GM19467 (cell line): ENCODE measurements at regions not wholly inside any gene's neighbourhood (a gene's known extent, or its start where the extent isn't known, plus 50 kb on each side); places are given as distances from the start of the nearest gene placed in this dataset.

Experiments used
- ATAC-seq: cut with Tn5 transposase; IDR thresholded peaks from one replicate; pipeline ENCODE4 v1.9.1; 2021; ENCODE audit warnings: mild to moderate bottlenecking, moderate library complexity; ENCODE audit not compliant: unreplicated experiment

DNA sequence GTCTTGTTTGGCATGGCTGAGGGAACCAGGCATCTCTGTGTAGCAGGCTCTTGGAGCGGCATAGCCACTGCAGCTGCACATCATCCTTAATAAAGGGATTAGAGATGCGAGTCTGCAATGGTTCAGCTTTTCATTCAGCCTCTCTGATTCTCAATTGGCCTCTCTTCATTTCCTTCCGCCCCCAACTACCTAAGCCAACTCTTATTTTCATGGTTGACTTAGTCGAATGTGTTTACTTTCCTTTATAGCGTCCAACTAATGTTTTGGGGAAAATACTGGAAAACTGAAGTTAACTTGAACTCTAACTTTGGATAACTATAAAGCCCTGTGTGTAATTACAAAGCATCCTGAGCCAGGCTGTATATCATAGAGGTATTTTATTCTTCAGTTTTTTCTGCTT, 202.2 kb upstream of the KIAA1217 start:
- no peak for ATAC-seq

DNA sequence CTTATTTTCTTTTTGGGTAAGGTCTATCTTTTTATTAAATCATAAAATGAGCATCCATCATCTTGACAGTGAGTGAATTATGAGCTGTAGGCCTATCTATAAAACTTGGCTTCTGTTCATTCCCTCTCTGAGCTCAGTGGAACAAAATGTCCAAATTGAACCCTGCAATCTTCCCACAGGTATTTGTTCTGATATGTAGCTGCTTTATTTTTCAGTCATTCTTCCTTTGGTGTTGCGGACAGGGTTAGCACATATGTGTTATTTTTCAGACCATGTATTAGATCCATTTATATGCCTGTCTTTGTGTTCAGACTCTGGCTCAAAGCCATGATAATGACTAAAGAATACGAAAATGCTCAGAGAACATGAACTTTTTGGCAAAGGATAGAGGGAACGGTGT, 201.6 kb upstream of the KIAA1217 start:
- ATAC-seq: no peak

DNA sequence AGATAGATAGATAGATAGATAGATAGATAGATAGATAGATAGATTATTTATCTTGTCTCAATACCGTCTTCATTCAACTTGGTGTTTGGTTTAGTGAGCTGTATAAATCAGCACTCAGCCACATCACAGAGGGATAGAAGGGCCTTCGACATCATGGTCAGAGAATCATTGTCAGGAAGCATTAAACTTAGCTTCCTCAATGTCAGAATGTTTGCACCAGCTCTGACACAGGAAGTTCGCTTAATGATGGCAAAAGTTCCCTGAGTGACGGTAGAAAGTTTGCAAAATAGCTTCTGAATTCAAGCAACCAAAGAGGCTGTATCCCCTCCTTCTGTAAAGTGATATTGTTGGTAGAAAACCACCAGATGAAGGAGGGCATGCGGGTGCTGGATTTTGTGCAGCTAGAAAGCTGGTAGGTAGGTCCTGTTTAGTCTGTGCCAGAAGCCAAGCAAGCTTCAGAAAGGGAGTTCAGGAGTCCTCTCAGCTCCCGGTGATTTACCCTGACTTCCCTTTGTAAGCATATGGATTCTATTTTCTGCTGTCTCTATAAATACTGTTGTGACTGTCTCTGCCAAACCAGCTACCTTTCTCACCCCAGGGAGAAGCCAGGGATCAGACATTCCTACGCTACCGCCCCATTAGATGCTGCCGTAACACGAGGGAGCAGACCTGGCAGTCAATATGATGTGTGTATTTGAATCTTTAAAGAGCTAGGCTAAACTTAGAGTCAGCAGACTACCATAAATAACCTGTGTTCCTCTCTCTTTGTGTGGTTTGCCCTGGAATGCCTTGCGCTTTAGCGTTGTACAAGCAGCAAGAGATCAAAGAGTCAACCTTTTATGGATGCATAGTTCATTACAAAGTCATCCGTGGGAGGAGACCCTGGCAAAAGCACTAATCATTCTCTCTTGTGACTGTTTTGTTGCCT, 200.5 kb upstream of the KIAA1217 start:
- ATAC-seq: no peak

DNA sequence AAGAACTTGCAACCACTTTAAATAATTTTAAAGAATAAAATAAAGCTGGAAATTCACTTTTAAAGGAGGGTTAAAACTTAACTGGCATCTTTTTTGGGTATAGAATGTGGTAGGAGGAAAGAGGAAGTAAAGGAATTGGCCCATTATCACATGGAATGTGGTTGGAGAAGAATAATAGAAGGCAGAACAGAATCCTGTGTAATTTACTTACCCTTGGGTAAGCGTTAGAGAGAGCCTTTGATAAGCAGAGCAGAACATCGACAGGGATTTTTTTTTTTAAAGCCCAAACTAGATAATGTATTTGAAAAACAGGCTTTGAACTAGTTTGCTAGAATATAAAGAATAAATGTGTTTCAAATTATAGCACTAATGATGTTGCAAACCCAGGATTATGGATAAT, 199.8 kb upstream of the KIAA1217 start:
- no peak for ATAC-seq

DNA sequence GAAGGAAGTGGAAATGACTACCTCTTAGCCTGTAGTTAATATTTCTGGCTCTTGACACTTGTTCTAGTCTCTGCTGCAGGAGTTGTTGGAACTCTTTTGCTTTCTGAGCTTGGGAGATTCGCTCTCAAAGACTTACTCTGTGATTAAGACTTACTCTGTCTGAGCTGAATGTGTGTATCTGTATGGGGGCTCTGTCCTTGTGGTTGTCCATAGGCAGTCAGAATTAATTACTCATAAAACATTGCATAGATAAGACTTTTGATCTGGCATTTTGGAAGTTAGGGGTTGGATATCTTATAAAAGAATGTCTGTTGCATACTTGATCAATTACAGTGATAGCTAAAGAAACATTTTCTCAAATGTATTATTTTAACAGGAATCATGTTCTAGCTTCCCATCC, 199.2 kb upstream of the KIAA1217 start:
- no peak for ATAC-seq

DNA sequence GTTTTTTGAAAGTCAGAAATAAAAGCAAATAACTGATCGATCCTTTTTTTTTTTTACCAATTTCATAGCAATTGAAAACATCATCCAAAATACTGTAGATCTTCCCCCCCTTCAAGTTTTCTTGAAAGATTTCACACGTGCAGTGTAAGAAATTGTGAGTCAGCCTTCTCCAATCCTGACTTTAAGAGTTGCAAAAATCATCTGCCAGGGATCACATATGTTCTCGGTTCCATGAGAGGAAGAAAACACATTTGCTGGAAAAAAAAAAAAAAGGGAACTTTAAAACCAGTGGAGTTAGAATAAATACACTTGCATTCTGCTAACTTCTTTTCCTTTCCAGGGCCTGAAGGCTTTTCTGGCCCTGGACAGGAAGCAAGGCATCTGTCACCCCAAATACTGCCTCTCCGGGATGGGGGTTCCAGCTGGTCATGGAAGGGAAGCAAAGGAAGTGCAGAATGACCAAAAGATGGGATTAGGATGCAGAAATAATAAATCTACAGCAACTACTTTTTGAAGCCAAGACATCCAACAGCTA, 198.4 kb upstream of the KIAA1217 start:
- no peak for ATAC-seq

DNA sequence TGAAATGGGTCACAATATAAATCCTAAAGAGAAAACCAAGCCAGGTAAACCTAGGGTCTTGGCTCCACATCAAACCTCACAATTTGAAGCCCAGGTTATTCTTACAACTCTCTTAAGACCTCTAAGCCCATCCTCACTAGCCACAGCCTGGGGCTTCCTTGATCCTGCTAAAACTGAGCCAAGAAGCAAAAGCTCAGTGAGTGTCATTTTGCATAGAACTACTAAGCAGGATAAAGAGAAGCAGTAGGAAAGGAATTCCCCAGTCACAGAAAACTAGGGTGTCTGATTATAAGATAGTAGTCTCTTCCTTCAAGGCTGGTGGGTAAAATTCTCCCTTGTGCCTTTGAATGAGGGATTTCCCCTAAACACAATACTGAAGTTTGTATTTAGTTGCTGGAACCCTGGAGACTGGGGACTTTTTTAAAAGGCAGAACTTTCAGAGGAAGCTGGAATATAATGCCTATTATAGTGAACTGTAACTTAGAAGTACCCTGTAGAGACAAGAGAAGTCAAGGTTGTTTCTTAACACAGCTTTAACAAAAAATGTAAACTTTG, 196.6 kb upstream of the KIAA1217 start:
- no peak for ATAC-seq

DNA sequence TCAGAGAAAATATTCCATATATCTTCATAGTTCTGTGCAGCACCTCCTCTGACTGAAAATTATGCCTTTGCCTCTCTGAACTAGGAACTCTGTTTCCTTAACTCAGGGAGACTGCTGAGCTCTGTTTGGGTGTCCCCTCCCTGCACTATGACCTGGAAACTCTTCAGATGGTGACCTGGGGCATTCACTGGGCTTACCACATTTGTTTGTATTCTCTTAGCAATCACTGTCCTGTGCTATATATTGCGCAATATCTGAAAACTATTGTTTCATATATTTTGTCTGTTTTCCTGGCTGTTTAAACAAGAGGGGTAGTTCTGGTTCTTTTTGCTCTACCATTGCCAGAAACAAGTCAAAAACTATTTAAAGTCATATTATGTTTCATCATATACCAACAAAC, 181.8 kb upstream of the KIAA1217 start:
- no peak for ATAC-seq

DNA sequence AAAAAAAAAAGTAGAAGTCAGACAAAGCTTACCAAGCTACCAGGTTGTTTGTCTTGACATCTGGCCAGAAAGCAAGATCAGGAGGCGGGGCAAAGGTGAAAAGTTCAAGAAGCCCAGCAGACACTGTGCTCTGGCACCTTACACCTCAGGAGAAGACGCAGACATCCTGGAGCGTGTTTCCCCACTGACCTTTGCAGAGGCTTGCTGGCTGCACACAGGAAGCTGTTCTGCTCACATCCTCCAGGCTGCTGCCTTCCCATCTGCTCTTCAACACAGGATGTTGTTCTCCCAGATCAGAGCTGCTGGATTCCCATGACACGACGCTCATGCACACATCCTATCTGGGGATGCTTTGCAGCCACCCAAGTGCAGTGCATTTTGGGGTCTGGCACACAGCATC, 174.4 kb upstream of the KIAA1217 start:
- ATAC-seq: no peak

DNA sequence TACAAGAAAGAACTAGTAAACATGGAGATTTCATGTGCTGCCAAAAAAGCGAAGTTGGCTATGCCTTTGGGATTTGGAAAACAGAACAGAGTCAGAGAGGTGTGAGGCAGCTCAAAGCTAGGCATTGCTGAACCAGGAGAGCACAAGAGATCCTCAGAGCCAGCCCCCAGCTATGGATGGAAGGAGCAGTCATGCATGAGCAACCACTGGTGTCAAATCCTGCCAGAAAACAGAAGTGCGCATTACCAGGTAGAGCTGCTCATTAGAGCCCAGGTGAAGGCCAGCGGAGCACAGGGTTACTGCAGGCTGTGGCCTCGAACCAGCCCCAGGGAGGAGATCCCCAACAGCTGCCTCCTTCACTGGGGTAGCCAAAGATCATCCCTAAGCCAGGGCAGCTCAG, 173.2 kb upstream of the KIAA1217 start:
- no peak for ATAC-seq

DNA sequence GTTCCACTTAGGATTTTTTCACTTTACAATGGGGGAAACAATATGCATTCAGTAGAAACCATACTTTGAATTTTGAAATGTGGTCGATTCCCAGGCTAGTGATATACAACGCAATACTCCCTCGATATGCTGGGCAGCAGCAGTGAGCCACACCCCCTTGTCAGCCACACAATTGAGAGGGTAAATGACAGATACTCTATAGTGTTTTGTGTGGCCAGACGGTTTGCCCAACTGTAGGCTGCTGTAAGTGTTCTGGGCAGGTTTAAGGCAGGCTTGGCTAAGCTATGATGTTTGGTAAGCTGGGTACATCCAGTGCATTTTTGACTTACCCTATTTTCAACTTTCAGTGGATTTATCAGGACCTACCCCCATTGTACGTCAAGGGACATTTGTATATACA, 169.6 kb upstream of the KIAA1217 start:
- ATAC-seq: no peak

DNA sequence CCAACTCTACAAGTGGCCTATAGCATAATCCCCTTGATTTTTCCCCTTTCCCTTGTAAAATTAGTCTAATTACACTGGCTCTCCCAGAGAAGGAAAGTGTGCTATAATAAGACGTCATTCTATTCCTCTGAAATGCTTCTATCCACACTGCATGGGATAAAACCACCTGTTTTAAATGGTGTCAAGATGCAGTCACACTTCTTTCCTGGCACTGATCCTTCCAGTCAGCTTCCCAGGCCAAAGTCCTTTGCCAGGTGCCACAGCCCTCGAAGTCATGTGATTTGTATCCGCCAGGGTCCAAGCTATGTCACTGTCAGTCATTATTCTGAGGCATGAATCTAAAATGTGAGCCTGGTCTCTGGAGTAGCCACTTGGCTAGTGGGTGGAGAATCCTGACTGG, 169.0 kb upstream of the KIAA1217 start:
- no peak for ATAC-seq

DNA sequence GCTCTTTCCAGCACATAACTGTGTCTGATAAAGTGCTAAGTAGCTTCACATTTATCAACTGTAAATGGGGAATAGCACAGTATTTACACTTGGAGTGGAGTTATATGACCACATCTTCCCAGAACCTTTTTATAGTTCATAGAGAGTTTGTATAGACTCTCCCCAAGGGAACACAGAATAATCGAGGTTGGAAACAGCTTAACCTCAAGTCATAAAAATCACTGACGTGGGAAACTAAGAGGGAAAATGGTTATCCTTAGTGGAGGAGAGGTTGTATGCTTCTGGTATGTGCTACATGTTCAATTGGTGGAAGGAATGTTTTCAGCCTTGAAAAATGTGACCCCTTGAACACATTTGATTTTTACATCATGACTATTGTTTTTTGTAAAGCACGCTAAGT, 167.9 kb upstream of the KIAA1217 start:
- ATAC-seq: no peak

DNA sequence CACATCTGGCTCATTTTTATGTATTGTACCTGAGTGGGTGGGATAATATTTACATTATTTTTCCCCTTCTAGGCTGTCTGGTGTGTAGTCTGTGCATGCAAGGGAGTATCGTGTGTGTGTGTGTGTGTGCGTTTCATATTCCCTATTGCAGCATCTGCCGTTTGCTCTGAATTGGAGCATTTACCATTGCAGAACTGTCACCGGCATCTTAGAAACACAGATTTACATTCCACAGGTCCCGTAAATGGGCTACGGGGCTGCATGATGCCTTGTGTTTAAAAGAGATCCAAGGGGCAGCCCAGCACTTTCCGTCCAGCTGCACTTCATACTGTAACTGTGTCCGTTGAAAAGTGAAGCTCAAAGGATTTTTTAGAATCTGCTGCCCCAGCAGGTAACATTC, 167.1 kb upstream of the KIAA1217 start:
- ATAC-seq: no peak

DNA sequence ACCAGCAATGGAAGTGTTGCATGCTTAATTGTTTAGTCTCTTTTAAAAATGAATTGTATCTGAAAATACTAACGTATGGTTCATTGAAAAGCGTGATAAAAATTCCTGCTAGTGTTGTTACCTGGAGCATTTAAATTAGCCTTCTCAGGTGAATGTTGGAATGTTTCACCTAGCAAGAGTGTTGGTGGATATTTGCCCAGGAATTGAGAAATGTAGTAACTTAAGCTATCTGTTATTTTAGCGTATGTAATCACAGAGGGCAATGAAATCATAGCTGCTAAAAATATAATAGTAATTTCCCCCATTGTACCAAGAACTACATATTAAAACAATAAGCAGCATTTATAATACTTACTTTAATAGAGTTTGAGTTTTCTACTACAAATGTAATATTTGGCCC, 166.1 kb upstream of the KIAA1217 start:
- no peak for ATAC-seq

DNA sequence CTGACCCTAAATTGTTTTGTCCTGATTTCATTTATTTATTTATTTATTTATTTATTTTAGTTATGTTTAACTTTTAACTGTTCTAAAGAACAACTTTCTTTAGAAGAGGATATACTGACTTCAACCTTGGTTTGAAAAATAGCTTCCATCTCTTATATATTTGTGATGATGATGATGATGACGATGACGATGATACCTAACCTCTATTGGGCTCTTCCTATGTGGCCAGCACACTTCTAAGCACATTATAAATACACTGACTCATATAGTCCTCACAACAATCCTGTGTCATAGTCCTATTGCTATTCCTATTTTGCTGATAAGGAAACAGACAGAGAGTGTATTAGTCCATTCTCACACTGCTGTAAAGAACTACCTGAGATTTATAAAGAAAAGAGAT, 162.9 kb upstream of the KIAA1217 start:
- no peak for ATAC-seq

DNA sequence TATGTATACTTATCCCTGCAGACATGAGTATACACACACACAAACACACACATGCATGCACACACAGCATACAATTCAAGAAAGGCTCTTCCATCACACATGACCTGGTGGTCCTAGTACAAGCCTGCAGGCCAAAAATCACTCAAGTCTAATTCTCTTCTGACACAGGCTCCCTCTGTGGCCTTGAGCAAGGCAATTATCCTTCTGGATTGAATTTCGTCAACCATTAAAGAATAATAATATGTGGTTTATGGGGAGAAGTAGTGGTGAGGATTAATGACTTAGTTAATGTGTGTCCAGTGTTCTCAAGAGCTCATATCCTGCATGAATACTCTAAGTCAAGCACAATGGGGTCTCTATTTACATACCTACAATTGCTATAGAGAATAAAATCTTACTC, 161.8 kb upstream of the KIAA1217 start:
- ATAC-seq: no peak

DNA sequence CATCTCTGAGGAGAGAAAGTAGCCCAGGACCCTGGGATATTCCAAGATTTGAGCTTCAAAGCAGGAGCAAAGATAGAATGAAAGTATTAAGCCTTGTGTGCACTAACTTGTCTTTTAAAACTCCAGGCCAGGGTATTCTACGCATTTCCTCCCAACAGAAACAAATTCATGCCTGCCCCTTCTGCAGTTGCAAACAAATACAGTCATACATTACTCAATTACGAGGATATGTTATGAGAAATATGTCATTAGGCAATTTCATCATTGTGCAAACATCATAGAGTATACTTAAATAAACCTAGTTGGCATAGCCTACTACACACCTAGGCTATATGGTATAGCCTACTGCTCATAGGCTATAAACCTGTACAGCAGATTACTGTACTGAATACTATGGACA, 154.5 kb upstream of the KIAA1217 start:
- no peak for ATAC-seq

DNA sequence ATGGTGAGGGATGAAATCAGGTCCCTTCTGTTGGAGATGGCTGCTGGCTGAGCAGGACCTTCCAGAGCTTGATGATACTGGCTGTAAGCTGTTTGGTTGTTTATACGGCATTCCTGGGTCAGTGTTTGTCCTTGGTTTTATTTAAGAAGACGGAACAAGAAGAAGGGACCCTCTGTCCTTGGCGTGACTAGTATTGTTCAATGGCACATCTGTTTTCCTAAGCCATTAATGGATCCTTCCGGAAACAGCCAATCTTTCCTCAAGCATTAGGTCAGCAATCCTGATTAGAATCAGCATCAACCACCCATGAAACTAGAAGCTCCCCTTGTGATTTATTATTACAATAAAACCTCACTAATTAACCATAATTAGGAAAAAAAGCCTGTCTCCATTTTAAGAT, 128.7 kb upstream of the KIAA1217 start:
- ATAC-seq: no peak

DNA sequence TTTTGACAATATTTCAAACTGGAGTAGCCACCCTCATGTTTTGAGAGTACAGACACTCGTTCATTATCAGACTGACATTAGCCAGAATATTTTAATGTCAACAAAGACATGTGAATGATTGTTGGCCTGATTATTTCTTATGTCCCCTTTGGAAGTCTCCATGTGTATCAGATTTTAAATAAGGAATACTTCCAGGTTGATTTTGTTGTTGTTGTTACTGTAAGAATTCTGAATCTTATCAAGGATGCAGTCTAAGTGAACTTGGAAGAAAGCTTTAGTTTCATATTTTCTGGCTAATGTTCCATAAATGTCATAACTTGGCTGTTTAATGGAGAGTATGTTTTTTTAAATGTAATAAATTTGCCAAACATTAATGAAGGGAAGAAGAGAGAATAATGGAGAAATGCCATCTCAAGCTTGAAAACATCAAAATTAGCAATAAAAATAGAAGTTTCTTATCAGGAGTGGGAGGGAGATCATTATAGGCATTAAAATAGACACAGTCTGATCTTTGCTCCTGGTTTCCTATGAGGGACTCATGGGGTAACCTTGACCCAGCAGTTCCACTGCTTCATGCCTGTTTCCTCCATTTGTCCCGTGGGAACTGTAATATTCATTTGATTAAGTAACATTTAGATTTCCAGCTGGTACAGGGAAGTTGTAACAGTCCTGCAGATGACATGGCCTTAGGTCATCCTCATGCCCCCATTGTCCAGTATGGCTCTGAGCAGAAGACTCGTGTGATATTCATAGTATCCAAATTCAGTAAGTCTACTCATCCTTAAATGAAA, 122.4 kb upstream of the KIAA1217 start:
- no peak for ATAC-seq

DNA sequence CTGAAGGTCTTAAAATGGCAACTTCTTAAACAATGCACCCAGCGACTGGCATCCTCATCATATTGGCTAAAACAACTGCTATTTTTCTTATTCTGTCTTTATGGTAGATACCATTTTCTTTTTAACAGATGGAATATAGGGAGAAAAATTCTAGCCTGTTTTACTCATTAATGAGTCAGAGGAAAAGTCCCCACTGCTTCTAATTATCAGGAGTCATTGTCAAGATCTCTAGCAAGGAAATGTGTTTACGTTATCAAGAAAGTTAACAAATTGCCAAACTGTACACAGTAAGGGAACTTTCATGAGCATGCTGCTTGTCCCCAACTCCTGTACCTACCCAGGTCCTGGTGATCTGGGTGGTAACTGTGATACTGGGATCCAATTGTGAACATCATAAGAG, 117.7 kb upstream of the KIAA1217 start:
- ATAC-seq: no peak

DNA sequence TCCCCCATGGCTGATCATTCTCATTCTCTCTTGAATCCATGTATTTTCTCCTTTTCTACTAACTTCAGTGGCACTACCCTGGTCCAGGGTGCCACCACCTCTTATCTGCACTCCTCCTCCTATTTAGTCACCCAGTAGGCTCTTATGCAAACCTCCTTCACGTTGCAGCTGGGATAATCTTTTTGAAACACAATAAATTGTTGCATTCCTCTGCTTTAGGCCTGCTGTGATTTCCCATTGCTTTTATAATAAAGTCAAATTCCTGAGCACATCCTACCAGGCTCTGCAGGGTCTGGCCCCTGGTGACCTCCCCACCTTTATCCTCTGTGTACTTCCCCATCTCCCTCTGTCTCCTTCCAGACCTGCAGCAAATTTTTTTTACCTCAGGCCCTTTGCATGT, 112.7 kb upstream of the KIAA1217 start:
- no peak for ATAC-seq
